Kidney epithelial cell (primary cell): ENCODE measurements at regions not wholly inside any gene's neighbourhood (a gene's known extent, or its start where the extent isn't known, plus 50 kb on each side); places are given as distances from the start of the nearest gene placed in this dataset.

Experiments
- DNase-seq: peaks from one replicate; pipeline ENCODE4 v3.0.0-alpha.2; 2010; ENCODE audit warnings: low read depth
- H3K27me3 ChIP-seq: 2 replicates; pipeline ENCODE4 v1.6.0; 2011; ENCODE audit warnings: low read length; ENCODE audit not compliant: control insufficient read depth, insufficient read depth
- H3K36me3 ChIP-seq: 2 replicates; pipeline ENCODE4 v1.5.1; 2011; ENCODE audit warnings: low read length; ENCODE audit not compliant: control insufficient read depth, insufficient read depth
- H3K4me3 ChIP-seq: 2 replicates; pipeline ENCODE4 v1.5.1; 2011; ENCODE audit warnings: low read depth, mild to moderate bottlenecking, control low read depth, low read length
- CTCF ChIP-seq: IDR thresholded peaks from 2 replicates; pipeline ENCODE4 v1.5.1; 2011; ENCODE audit warnings: mild to moderate bottlenecking, moderate library complexity, low read length, control low read depth, inconsistent platforms; ENCODE audit not compliant: insufficient read depth, poor library complexity, severe bottlenecking

- H3K4me3 ChIP-seq = no peak overlapping the region
- DNase-seq = no peak
- no peak for TF ChIP-seq CTCF
- H3K27me3 ChIP-seq = peaks cover 6% of the 10 kb centered on the region
- no peaks in the 10 kb centered on the region for H3K36me3 ChIP-seq
Observed at GRCh38 chr11:44510372-44510771, 55.1 kb upstream of the CD82 start.

- H3K27me3 ChIP-seq = peaks cover 6% of the 10 kb centered on the region
- TF ChIP-seq CTCF = no peak
Observed at GRCh38 chr11:44512818-44513217, 52.6 kb upstream of the CD82 start.

GRCh38 chr11:44515048-44515447 lies 50.4 kb upstream of the CD82 start:
- no peak for DNase-seq
- Histone ChIP-seq H3K36me3 (no peaks in the 10 kb centered on the region), H3K27me3 (peaks cover 14% of the 10 kb centered on the region), H3K4me3 (no peak overlapping the region)
- no peak for TF ChIP-seq CTCF

More at GRCh38 chr11:44512818-44513217, 52.6 kb upstream of the CD82 start:
- H3K36me3 ChIP-seq = no peaks in the 10 kb centered on the region
- no peak overlapping the region for H3K4me3 ChIP-seq
- DNase-seq = no peak
